Astrocyte of the cerebellum (primary cell): ENCODE measurements at regions not wholly inside any gene's neighbourhood (a gene's known extent, or its start where the extent isn't known, plus 50 kb on each side); places are given as distances from the start of the nearest gene placed in this dataset.
"Not testable (repeated sequence)": the region's sequence is repeated elsewhere in the genome, so short reads cannot be mapped to it uniquely, and the experiment has no call there.

Source experiments
- DNase-seq: peaks from one replicate; pipeline ENCODE4 v3.0.0-alpha.2; 2011; ENCODE audit warnings: low read depth
- H3K4me3 ChIP-seq: 2 replicates; pipeline ENCODE4 v1.5.1; 2011; ENCODE audit warnings: mild to moderate bottlenecking, low read depth, low read length, moderate library complexity
- in situ Hi-C: cut with HindIII; loops from 2 replicates; pipeline ENCODE4 v1.10.0; 2017; ENCODE audit warnings: low sequenced_read_pairs
- TF ChIP-seq, protein P1 (sequence below): IDR thresholded peaks from 2 replicates; pipeline ENCODE4 v1.5.1; 2012; ENCODE audit warnings: low read length, low read depth, moderate library complexity, mild to moderate bottlenecking; ENCODE audit errors: missing control alignments

GRCh38 chrX:124257924-124258702 lies 74.3 kb upstream of the TEX13D start:
- TF ChIP-seq, protein P1, sequence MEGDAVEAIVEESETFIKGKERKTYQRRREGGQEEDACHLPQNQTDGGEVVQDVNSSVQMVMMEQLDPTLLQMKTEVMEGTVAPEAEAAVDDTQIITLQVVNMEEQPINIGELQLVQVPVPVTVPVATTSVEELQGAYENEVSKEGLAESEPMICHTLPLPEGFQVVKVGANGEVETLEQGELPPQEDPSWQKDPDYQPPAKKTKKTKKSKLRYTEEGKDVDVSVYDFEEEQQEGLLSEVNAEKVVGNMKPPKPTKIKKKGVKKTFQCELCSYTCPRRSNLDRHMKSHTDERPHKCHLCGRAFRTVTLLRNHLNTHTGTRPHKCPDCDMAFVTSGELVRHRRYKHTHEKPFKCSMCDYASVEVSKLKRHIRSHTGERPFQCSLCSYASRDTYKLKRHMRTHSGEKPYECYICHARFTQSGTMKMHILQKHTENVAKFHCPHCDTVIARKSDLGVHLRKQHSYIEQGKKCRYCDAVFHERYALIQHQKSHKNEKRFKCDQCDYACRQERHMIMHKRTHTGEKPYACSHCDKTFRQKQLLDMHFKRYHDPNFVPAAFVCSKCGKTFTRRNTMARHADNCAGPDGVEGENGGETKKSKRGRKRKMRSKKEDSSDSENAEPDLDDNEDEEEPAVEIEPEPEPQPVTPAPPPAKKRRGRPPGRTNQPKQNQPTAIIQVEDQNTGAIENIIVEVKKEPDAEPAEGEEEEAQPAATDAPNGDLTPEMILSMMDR, result no peak
- no peak for DNase-seq
- H3K4me3 ChIP-seq, result no peak overlapping the region
- in situ Hi-C loops, result no loop called here

GRCh38 chrX:124260845-124261244 lies 71.6 kb upstream of the TEX13D start:
- in situ Hi-C loops, result no loop called here
- TF ChIP-seq, protein P1, result no peak
- DNase-seq, result no peak
- no peak overlapping the region for H3K4me3 ChIP-seq

DNA sequence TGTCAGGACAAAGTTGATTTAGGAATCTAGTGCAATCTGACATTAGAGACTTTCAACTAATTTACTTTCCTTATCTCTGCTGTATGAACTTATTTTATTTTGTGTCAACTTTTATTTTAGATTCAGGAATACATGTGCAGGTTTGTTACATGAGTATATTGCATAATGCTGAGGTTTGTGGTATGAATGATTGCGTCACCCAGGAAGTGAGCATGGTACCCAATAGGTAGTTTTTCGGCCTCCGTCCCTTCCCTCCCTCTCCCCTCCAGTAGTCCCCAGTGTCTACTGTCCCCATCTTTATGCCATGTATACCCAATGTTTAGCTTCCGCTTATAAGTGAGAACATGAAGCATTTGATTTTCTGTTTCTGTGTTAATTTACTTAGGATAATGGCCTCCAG lies 68.7 kb upstream of the TEX13D start:
- TF ChIP-seq, protein P1, result no peak
- in situ Hi-C loops, result no loop called here
- DNase-seq, result no peak
- no peak overlapping the region for H3K4me3 ChIP-seq

GRCh38 chrX:124268099-124268498 lies 64.4 kb upstream of the TEX13D start:
- no peak for DNase-seq
- TF ChIP-seq, protein P1, result no peak
- in situ Hi-C loops, result no loop called here
- H3K4me3 ChIP-seq, result no peak overlapping the region

DNA sequence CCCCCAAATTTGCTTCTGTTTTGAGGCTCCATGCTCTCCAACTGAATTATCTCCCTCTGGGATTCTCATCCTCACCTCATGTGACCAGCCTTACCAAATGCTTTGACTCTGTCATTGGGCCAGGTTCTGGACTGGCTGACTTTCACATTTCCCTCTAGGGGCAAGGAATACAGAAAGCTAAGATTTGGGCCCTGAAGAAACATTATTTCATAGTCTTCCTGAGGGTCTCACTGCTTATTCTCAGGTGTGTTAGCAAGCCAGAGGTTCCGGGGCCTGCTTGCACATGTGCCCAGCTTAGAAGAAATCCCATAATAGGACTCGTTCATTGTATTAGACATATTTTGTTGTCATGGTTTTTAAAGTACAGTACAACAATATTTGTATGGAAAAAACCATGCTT lies 62.6 kb upstream of the TEX13D start:
- TF ChIP-seq, protein P1, result no peak
- no peak overlapping the region for H3K4me3 ChIP-seq
- no peak for DNase-seq
- in situ Hi-C loops, result no loop called here

DNA sequence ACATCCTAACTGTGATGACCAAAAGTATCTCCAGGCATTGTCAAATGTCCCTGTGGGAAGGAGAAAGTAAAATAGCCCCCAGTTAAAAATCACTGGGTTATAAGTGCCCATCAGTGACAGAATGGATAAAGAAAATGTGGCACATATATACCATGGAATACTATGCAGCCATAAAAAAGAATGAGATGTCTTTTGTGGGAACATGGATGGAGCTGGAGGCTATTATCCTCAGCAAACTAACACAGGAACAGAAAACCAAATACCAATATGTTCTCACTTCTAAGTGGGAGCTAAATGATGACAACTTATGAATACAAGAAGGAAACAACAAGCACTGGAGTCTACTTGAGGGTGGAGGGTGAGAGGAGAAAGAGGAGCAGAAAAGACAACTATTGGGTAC lies 60.9 kb upstream of the TEX13D start:
- H3K4me3 ChIP-seq, in situ Hi-C loops, DNase-seq: not testable (repeated sequence)

DNA sequence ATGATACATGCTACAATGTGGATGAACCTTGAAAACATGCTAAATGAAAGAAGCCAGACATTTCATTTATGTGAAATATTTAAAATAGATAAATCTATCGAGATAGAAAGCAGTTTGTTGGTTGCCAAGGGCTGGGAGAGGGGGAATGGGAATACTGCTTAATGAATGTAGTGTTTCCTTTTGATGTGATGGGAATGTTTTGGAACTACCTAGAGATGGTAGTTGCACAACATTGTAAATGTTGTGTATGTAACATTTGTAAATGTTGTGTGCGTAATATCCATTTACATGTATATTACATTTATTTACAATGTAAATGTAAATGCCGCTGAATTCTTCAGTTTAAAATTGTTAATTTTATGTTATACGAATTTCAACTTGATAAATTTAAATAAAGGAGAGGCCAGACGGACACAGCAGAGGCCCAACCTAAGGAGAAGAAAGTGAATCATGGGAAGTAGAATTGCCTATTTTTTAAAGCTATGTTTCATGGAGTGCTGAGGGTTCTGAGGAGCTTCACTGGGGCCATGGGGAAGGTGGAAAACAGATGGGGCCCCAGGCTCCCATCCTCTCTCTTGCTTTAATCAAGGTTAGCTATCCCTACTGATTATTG lies 60.0 kb upstream of the TEX13D start:
- TF ChIP-seq, protein P1, result no peak
- no peak overlapping the region for H3K4me3 ChIP-seq
- no peak for DNase-seq
- in situ Hi-C loops, result no loop called here
